ENCODE measurements at regions not wholly inside any gene's neighbourhood (a gene's known extent, or its start where the extent isn't known, plus 50 kb on each side); places are given as distances from the start of the nearest gene placed in this dataset.
"Not testable (repeated sequence)": the region's sequence is repeated elsewhere in the genome, so short reads cannot be mapped to it uniquely, and the experiment has no call there.

- no peak for FAIRE-seq
- DNase-seq (ENCODE audit: extremely low spot score, insufficient read length, low read depth): no peak
Measured at GRCh38 chr16:13441675-13442074, 478.3 kb upstream of the ERCC4 start.

GRCh38 chr16:13448346-13448745 lies 471.6 kb upstream of the ERCC4 start:
- DNase-seq (ENCODE audit: extremely low spot score, insufficient read length, low read depth) (no peak), FAIRE-seq (no peak)

- DNase-seq (ENCODE audit: extremely low spot score, insufficient read length, low read depth) (no peak), FAIRE-seq (no peak)
Measured at GRCh38 chr16:13453325-13453724, 466.6 kb upstream of the ERCC4 start.

GRCh38 chr16:13453938-13454553 lies 465.9 kb upstream of the ERCC4 start:
- DNase-seq (ENCODE audit: extremely low spot score, insufficient read length, low read depth) (no peak), FAIRE-seq (no peak)

GRCh38 chr16:13463619-13464018 lies 456.3 kb upstream of the ERCC4 start:
- FAIRE-seq (no peak), DNase-seq (ENCODE audit: extremely low spot score, insufficient read length, low read depth) (no peak)

GRCh38 chr16:13471036-13471435 lies 448.9 kb upstream of the ERCC4 start:
- no peak for FAIRE-seq
- no peak for DNase-seq (ENCODE audit: extremely low spot score, insufficient read length, low read depth)

GRCh38 chr16:13478991-13479390 lies 441.0 kb upstream of the ERCC4 start:
- DNase-seq (ENCODE audit: extremely low spot score, insufficient read length, low read depth): no peak
- FAIRE-seq: no peak

GRCh38 chr16:13479549-13479948 lies 440.4 kb upstream of the ERCC4 start:
- DNase-seq (ENCODE audit: extremely low spot score, insufficient read length, low read depth): no peak
- no peak for FAIRE-seq

- FAIRE-seq: no peak
- DNase-seq (ENCODE audit: extremely low spot score, insufficient read length, low read depth): no peak
Measured at GRCh38 chr16:13480801-13481200, 439.2 kb upstream of the ERCC4 start.

- FAIRE-seq: no peak
- no peak for DNase-seq (ENCODE audit: extremely low spot score, insufficient read length, low read depth)
Measured at GRCh38 chr16:13483121-13483520, 436.8 kb upstream of the ERCC4 start.

- not testable (repeated sequence) for FAIRE-seq; DNase-seq (ENCODE audit: extremely low spot score, insufficient read length, low read depth)
Measured at GRCh38 chr16:13489416-13489815, 430.5 kb upstream of the ERCC4 start.

- FAIRE-seq (no peak), DNase-seq (ENCODE audit: extremely low spot score, insufficient read length, low read depth) (no peak)
Measured at GRCh38 chr16:13492046-13492445, 427.9 kb upstream of the ERCC4 start.

GRCh38 chr16:13503960-13504635 lies 415.9 kb upstream of the ERCC4 start:
- FAIRE-seq: no peak
- no peak for DNase-seq (ENCODE audit: extremely low spot score, insufficient read length, low read depth)

- DNase-seq (ENCODE audit: extremely low spot score, insufficient read length, low read depth) (no peak), FAIRE-seq (no peak)
Measured at GRCh38 chr16:13507530-13507929, 412.4 kb upstream of the ERCC4 start.

GRCh38 chr16:13510425-13511151 lies 409.4 kb upstream of the ERCC4 start:
- DNase-seq (ENCODE audit: extremely low spot score, insufficient read length, low read depth) (no peak), FAIRE-seq (no peak)

- DNase-seq (ENCODE audit: extremely low spot score, insufficient read length, low read depth) (no peak), FAIRE-seq (no peak)
Measured at GRCh38 chr16:13517841-13518240, 402.1 kb upstream of the ERCC4 start.

GRCh38 chr16:13519871-13520270 lies 400.1 kb upstream of the ERCC4 start:
- no peak for DNase-seq (ENCODE audit: extremely low spot score, insufficient read length, low read depth)
- no peak for FAIRE-seq

- FAIRE-seq (no peak), DNase-seq (ENCODE audit: extremely low spot score, insufficient read length, low read depth) (no peak)
Measured at GRCh38 chr16:13521356-13521755, 398.6 kb upstream of the ERCC4 start.

- DNase-seq (ENCODE audit: extremely low spot score, insufficient read length, low read depth) (no peak), FAIRE-seq (no peak)
Measured at GRCh38 chr16:13527332-13527731, 392.6 kb upstream of the ERCC4 start.

- DNase-seq (ENCODE audit: extremely low spot score, insufficient read length, low read depth) (no peak), FAIRE-seq (no peak)
Measured at GRCh38 chr16:13528691-13529090, 391.3 kb upstream of the ERCC4 start.

GRCh38 chr16:13529193-13529982 lies 390.6 kb upstream of the ERCC4 start:
- DNase-seq (ENCODE audit: extremely low spot score, insufficient read length, low read depth) (no peak), FAIRE-seq (no peak)
